NB4 (cell line): ENCODE measurements at regions not wholly inside any gene's neighbourhood (a gene's known extent, or its start where the extent isn't known, plus 50 kb on each side); places are given as distances from the start of the nearest gene placed in this dataset.
"Not testable (repeated sequence)": the region's sequence is repeated elsewhere in the genome, so short reads cannot be mapped to it uniquely, and the experiment has no call there.

Experiments
- DNase-seq: peaks from one replicate; pipeline ENCODE4 v3.0.0; 2010; ENCODE audit warnings: low read depth
- H3K4me3 ChIP-seq: one replicate; pipeline ENCODE4 v1.5.1; 2011; ENCODE audit warnings: mild to moderate bottlenecking, low read depth, low read length, moderate library complexity
- MYC ChIP-seq: IDR thresholded peaks from 2 replicates; pipeline ENCODE4 v1.6.1; 2011; ENCODE audit warnings: low read depth, low read length
- POLR2A ChIP-seq: IDR thresholded peaks from 2 replicates; pipeline ENCODE4 v1.6.1; 2011; ENCODE audit warnings: mild to moderate bottlenecking; ENCODE audit not compliant: insufficient read length; ENCODE audit errors: extremely low read depth
- TF ChIP-seq, protein P1 (sequence below): IDR thresholded peaks from 2 replicates; pipeline ENCODE4 v1.6.1; 2011; ENCODE audit warnings: low read depth, low read length
- TF ChIP-seq, protein P2 (sequence below): IDR thresholded peaks from one replicate; pipeline ENCODE4 v1.5.1; 2012; ENCODE audit warnings: low read depth, low read length

DNA sequence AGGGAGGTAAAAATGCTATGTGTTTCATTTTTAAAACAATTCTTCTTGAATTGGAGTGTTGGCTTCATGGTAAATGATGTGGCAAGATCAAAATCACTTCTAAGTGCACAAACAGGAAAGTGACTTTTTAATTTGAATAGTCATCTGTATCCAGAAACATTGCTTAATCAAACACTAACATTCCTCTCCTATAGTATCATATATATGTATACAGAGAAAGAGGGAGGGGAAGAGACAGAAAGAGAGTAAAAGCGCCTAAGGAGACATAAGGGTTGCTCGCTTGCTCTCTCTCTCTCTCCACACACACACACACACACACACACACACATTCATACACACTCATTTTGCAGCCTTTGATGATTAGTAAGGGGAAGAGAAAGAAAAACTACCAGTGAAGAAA lies 95.4 kb upstream of the PRDM9 start:
- TF ChIP-seq, protein P1, sequence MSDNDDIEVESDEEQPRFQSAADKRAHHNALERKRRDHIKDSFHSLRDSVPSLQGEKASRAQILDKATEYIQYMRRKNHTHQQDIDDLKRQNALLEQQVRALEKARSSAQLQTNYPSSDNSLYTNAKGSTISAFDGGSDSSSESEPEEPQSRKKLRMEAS, result no peak
- TF ChIP-seq POLR2A (no peak), MYC (no peak)
- TF ChIP-seq, protein P2, sequence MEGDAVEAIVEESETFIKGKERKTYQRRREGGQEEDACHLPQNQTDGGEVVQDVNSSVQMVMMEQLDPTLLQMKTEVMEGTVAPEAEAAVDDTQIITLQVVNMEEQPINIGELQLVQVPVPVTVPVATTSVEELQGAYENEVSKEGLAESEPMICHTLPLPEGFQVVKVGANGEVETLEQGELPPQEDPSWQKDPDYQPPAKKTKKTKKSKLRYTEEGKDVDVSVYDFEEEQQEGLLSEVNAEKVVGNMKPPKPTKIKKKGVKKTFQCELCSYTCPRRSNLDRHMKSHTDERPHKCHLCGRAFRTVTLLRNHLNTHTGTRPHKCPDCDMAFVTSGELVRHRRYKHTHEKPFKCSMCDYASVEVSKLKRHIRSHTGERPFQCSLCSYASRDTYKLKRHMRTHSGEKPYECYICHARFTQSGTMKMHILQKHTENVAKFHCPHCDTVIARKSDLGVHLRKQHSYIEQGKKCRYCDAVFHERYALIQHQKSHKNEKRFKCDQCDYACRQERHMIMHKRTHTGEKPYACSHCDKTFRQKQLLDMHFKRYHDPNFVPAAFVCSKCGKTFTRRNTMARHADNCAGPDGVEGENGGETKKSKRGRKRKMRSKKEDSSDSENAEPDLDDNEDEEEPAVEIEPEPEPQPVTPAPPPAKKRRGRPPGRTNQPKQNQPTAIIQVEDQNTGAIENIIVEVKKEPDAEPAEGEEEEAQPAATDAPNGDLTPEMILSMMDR, result no peak
- H3K4me3 ChIP-seq, result no peak overlapping the region
- no peak for DNase-seq

DNA sequence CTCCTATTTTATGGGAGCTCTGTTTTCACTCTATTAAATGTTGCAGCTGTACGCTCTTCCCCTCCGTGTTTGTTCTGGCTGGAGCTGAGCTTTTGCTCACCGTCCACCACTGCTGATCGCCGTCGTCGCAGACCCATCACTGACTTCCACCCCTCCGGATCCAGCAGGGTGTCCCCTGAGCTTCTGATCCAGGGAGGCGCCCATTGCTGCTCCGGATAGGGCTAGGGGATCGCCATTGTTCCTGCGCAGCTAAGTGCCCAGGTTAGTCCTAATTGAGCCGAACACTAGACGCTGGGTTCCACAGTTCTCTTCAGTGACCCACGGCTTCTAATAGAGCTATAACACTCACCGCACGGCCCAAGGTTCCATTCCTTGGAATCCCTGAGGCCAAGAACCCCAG lies 96.2 kb upstream of the PRDM9 start:
- H3K4me3 ChIP-seq, result no peak overlapping the region
- no peak for DNase-seq
- no peak for TF ChIP-seq POLR2A
- no peak for TF ChIP-seq MYC
- TF ChIP-seq, protein P1, result no peak
- TF ChIP-seq, protein P2, result no peak

- not testable (repeated sequence) for DNase-seq, H3K4me3 ChIP-seq
These were observed 96.6 kb upstream of the PRDM9 start for GRCh38 chr5:23410775-23411174.

- peak; percentile 39 for DNase-seq
- TF ChIP-seq, protein P2, result no peak
- TF ChIP-seq, protein P1, result no peak
- TF ChIP-seq POLR2A, result no peak
- no peak for TF ChIP-seq MYC
- no peak overlapping the region for H3K4me3 ChIP-seq
These were observed 101.9 kb upstream of the PRDM9 start for GRCh38 chr5:23405316-23406068.

- no peak for TF ChIP-seq POLR2A
- TF ChIP-seq, protein P1, result no peak
- TF ChIP-seq, protein P2, result no peak
- no peak for TF ChIP-seq MYC
- no peak for DNase-seq
These were observed 104.8 kb upstream of the PRDM9 start for GRCh38 chr5:23402585-23402984.

DNA sequence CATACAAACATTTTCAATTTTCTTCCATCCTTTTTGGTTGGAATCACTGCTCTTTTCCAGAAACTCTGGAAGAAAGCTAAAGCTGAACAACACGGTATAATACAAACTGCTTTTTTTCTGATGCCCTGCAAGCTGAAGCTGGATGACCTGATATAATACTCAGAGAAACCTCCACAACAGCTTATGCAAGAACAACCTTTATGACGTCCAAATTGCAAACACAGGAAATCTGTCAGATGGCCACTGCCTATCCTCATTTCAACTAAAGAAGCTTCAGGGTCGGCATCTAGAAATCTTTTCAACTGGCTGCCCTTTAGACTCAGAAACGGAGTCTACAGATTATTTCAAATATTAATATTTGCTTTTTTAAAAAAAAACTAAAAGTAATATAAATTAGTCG lies 106.5 kb upstream of the PRDM9 start:
- H3K4me3 ChIP-seq, result no peak overlapping the region
- DNase-seq, result no peak
- no peak for TF ChIP-seq MYC
- TF ChIP-seq, protein P2, result no peak
- TF ChIP-seq, protein P1, result no peak
- TF ChIP-seq POLR2A, result no peak

More at GRCh38 chr5:23402585-23402984, 104.8 kb upstream of the PRDM9 start:
- no peak overlapping the region for H3K4me3 ChIP-seq
